Lower leg skin (tissue), 4 donors: ENCODE measurements at regions not wholly inside any gene's neighbourhood (a gene's known extent, or its start where the extent isn't known, plus 50 kb on each side); places are given as distances from the start of the nearest gene placed in this dataset.

Experiments
- DNase-seq, 2 donors: peaks; one replicate each; pipeline ENCODE4 v3.0.0-alpha.2; 2019; ENCODE audit warnings: low spot score in 2 of 2
- H3K4me3 ChIP-seq: fragments of 200-600 bp; sonication (generic); 2 replicates; pipeline ENCODE4 v1.5.1; 2017; ENCODE audit warnings: mild to moderate bottlenecking, low read depth; ENCODE audit not compliant: poor library complexity, severe bottlenecking
- POLR2A ChIP-seq, 2 donors: fragments of 450-650 bp; IDR thresholded peaks; one replicate each; pipeline ENCODE4 v1.6.1; 2016 to 2017; ENCODE audit warnings: antibody characterized with exemption in 2 of 2, mild to moderate bottlenecking in 1 of 2, moderate library complexity in 1 of 2
- WGBS, 2 donors: methylation state at CpG; one replicate each; pipeline ENCODE4 v1.1.5; 2018; 5-methylcytosine and 5-hydroxymethylcytosine counted together
- intact Hi-C: fragments of 100-400 bp; cut with DNase I; formaldehyde crosslinking; loops from one replicate; pipeline ENCODE4 v1.15.0; 2023; ENCODE audit warnings: low total_unique reads
- TF ChIP-seq, protein P1 (sequence below), 3 donors: fragments of 450-650 bp; IDR thresholded peaks; one replicate each; pipeline ENCODE4 v1.5.1; 2016; ENCODE audit warnings: antibody characterized with exemption in 3 of 3, mild to moderate bottlenecking in 3 of 3, moderate library complexity in 2 of 3

DNA sequence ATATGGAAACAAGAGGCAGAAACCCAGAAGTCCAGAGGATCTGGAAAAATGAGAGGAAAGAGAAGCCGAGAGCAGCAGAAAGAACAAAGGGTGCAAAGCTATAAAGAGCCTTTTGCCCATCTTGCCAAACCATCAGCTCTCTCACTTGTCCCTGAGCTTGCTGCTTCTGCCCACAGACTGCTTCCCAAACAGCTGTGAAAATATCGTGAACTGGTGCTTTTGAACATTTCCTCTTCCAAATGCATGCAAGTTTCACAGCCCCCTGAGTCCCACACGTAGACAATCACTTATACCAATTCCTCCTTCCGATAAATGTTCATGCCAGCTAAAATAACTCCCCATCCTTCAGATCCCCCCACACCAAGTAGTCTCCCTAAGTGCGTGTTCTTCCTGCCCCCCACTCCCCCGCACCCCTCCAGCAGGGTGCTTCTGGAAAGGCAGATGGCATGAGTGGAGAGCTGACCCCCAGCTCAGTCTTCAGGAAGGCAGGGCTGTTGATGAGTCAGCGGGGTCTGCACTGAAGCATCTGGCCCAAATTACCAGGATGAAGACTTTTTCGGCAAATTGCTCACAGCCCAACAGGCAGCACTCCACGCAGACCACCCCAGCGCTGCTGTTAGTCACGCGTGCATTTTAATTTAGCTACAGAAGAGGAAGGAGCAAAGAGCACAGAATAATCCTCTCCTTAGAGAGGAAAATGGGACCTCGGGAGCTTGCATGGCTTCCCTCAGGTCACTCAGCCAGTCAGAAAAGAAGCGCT lies 76.1 kb upstream of the KCNMA1 start:
- no peak overlapping the region for H3K4me3 ChIP-seq
- TF ChIP-seq, protein P1, sequence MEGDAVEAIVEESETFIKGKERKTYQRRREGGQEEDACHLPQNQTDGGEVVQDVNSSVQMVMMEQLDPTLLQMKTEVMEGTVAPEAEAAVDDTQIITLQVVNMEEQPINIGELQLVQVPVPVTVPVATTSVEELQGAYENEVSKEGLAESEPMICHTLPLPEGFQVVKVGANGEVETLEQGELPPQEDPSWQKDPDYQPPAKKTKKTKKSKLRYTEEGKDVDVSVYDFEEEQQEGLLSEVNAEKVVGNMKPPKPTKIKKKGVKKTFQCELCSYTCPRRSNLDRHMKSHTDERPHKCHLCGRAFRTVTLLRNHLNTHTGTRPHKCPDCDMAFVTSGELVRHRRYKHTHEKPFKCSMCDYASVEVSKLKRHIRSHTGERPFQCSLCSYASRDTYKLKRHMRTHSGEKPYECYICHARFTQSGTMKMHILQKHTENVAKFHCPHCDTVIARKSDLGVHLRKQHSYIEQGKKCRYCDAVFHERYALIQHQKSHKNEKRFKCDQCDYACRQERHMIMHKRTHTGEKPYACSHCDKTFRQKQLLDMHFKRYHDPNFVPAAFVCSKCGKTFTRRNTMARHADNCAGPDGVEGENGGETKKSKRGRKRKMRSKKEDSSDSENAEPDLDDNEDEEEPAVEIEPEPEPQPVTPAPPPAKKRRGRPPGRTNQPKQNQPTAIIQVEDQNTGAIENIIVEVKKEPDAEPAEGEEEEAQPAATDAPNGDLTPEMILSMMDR (IDR thresholded peaks at IDR 0.05) = no peak
- TF ChIP-seq POLR2A (IDR thresholded peaks at IDR 0.05) = no peak
- 48 to 61% methylated on average over 14 of the region's 14 CpGs for WGBS, 2 donors
- DNase-seq = no peak
- intact Hi-C loops = loop anchor here (10.0 kb wide), 1 partner anchor 539 kb away; no protein-coding TSS in a partner anchor

- DNase-seq = no peak
- H3K4me3 ChIP-seq = no peak overlapping the region
- no peak for TF ChIP-seq POLR2A (IDR thresholded peaks at IDR 0.05)
- TF ChIP-seq, protein P1 (IDR thresholded peaks at IDR 0.05) = no peak
- intact Hi-C loops = loop anchor here (10.0 kb wide), 1 partner anchor 537 kb away; no protein-coding TSS in a partner anchor
- WGBS, 2 donors = 97 to 98% methylated on average over 1 of the region's 1 CpG
Measured at GRCh38 chr10:77712207-77712606, 74.6 kb upstream of the KCNMA1 start.

- WGBS, 2 donors = 38 to 46% methylated on average over 8 to 9 of the region's 9 CpGs
- intact Hi-C loops = loop anchor here (10.0 kb wide), 1 partner anchor 537 kb away; no protein-coding TSS in a partner anchor
- no peak overlapping the region for H3K4me3 ChIP-seq
- TF ChIP-seq, protein P1 (IDR thresholded peaks at IDR 0.05) = no peak
- TF ChIP-seq POLR2A (IDR thresholded peaks at IDR 0.05) = no peak
- no peak for DNase-seq
Measured at GRCh38 chr10:77711683-77712049, 74.1 kb upstream of the KCNMA1 start.

DNA sequence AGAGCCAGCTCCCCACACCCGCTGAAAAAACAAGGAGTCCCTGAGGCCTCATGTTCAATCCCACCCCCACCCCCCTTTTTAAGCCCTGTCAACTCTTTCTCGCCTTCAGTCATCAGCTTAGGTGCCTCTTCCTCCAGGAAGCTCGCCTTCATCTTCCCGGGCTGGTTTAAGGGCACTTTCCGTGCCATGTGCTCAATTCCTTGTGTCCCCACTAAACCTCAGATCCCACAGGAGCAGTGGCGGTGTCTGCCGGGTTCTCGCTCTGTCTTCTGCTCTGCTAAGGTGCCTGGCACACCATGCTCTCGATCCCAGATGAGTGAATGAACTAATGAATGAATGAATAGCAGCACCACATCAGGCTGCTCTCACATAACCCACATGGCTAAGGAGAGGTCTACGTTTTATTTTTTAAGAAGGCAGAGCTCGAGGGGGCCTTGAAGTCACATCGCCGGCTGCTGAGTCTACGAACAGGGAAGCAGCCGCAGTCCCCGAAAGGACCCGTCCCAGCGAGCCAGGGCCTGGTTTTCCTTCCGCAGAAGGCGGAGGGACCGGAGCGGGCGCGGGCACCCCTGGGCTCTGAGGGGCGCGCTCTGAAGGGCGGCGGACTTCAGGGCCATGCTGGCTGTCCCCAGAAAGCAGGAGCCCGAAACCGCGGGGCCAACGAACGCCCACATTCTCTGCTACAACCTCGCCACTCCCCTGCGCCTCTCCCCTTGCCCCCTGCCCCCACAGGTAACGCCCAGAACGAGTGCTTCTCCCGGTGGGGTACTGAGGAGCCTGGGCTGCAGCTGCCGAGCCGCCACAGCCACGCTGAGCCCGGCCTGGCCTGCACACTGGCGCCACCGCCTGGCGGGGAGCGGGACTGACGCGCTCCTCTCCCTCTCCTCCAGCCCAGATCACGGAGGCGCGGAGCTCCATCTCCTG lies 73.4 kb upstream of the KCNMA1 start:
- no peak overlapping the region for H3K4me3 ChIP-seq
- 16 to 22% methylated on average over 31 to 47 of the region's 51 CpGs for WGBS, 2 donors
- DNase-seq = peak; percentile 47 to 95
- no peak for TF ChIP-seq POLR2A (IDR thresholded peaks at IDR 0.05)
- TF ChIP-seq, protein P1 (IDR thresholded peaks at IDR 0.05) = peak in 1 of 3 donors; percentile 87
- intact Hi-C loops = loop anchor here (10.0 kb wide), 1 partner anchor 536 kb away; no protein-coding TSS in a partner anchor

GRCh38 chr10:77710081-77710551 lies 72.5 kb upstream of the KCNMA1 start:
- no peak overlapping the region for H3K4me3 ChIP-seq
- intact Hi-C loops = loop anchor here (10.0 kb wide), 1 partner anchor 535 kb away; no protein-coding TSS in a partner anchor
- whole genome bisulfite sequencing, 2 donors = 74 to 85% methylated on average over 12 to 14 of the region's 14 CpGs
- DNase-seq = no peak
- TF ChIP-seq, protein P1 (IDR thresholded peaks at IDR 0.05) = no peak
- TF ChIP-seq POLR2A (IDR thresholded peaks at IDR 0.05) = no peak
